ENCODE measurements at regions not wholly inside any gene's neighbourhood (a gene's known extent, or its start where the extent isn't known, plus 50 kb on each side); places are given as distances from the start of the nearest gene placed in this dataset.

DNA sequence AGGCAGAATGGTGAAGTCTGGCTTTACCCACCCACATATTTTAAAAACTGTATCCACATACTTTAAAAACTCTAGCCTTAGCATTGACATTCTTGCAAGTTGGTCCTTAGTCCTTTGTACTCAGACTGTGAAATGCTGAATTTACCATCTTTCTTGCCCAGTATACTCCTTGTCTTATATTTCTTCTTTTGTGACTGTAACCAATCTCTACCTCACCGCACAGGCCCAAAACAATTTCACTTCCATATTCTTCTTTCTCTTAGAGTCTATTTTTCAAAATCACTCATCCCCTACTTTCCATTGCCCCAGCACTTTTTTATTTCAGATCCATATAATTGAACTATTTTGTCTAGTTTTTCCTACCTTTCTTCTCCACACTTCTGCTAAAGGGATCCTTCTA is 892.4 kb upstream of the B3GALT2 start:
- TF ChIP-seq, protein P1, sequence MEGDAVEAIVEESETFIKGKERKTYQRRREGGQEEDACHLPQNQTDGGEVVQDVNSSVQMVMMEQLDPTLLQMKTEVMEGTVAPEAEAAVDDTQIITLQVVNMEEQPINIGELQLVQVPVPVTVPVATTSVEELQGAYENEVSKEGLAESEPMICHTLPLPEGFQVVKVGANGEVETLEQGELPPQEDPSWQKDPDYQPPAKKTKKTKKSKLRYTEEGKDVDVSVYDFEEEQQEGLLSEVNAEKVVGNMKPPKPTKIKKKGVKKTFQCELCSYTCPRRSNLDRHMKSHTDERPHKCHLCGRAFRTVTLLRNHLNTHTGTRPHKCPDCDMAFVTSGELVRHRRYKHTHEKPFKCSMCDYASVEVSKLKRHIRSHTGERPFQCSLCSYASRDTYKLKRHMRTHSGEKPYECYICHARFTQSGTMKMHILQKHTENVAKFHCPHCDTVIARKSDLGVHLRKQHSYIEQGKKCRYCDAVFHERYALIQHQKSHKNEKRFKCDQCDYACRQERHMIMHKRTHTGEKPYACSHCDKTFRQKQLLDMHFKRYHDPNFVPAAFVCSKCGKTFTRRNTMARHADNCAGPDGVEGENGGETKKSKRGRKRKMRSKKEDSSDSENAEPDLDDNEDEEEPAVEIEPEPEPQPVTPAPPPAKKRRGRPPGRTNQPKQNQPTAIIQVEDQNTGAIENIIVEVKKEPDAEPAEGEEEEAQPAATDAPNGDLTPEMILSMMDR (IDR thresholded peaks at IDR 0.05) = no peak

DNA sequence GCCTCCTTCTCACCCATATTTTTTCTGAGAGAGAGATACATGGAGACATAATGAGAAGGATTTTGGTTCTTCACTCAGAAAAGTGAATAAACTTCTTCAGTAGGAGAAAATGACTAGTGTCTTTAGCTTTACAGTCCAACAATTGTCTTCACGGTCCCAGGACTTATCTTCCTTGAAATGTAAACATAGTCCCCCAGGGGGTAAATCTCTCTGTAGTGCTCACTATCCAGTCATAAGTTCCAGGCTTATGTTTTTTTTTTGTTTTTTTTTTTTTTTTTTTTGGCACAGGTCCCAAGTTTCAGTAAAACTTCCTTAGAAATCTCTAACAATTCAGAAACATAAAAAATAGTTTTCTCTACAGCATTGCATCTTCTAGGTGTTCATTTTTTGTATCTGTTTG is 890.2 kb upstream of the B3GALT2 start:
- Mint-ChIP-seq H3K9me3 (no peaks in the 10 kb centered on the region), H3K27me3 (ENCODE audit: insufficient read depth) (no peaks in the 10 kb centered on the region), H3K4me3 (no peak overlapping the region), H3K27ac (no peak overlapping the region), H3K36me3 (ENCODE audit: low read depth) (no peaks in the 10 kb centered on the region), H3K4me1 (ENCODE audit: low read depth) (no peaks in the 10 kb centered on the region)
- TF ChIP-seq, protein P1 (IDR thresholded peaks at IDR 0.05) = no peak
- DNase-seq = no peak

More for the DNA sequence above, 892.4 kb upstream of the B3GALT2 start:
- Mint-ChIP-seq H3K4me1 (ENCODE audit: low read depth) (no peaks in the 10 kb centered on the region), H3K27me3 (ENCODE audit: insufficient read depth) (no peaks in the 10 kb centered on the region), H3K4me3 (no peak overlapping the region), H3K27ac (no peak overlapping the region), H3K36me3 (ENCODE audit: low read depth) (no peaks in the 10 kb centered on the region), H3K9me3 (no peaks in the 10 kb centered on the region)
- DNase-seq = no peak

DNA sequence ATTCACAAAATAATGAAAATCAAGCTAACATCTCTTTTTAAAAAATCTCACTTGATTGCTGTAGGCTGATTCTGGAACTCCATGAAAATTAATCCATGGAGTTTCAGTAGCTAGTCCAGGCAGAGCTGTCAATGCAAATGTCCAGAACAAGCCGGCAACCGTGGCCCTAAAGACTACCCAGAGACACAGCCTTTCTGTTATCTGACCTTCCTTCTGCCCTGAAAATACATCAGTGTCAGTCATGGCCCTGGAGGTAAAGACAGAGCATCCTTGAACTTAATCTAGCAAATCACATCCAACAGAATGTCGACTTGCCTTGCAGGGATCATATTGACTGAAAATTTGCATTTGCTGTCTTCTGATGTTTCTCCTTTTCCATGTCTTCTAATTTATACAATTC is 887.4 kb upstream of the B3GALT2 start:
- no peak overlapping the region for H3K27ac Mint-ChIP-seq
- no peaks in the 10 kb centered on the region; the same call in 1 of the 2 replicates for H3K4me1 Mint-ChIP-seq (ENCODE audit: low read depth)
- H3K27me3 Mint-ChIP-seq (ENCODE audit: insufficient read depth) = no peaks in the 10 kb centered on the region
- H3K9me3 Mint-ChIP-seq = no peaks in the 10 kb centered on the region
- H3K4me3 Mint-ChIP-seq = no peak overlapping the region
- H3K36me3 Mint-ChIP-seq (ENCODE audit: low read depth) = no peaks in the 10 kb centered on the region
- no peak for DNase-seq
- TF ChIP-seq, protein P1 (IDR thresholded peaks at IDR 0.05) = no peak

DNA sequence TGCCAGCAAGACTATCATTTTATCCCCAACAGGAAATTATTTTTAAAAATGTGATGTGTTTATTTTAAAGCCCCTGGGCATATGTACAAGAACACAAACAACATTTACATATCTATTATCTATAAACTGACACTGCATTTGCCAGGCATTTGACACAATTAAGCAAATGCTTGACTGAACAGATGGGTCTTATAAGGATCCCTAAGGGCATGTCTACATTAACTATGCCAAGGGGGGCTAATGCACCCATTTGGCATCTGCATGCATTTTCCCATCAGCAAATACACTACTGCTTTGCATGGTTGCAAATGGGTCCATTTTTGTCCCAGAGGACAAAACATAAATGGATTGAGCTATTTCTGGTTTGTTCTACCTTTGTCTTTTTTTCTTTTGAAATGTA is 884.8 kb upstream of the B3GALT2 start:
- no peak for DNase-seq
- no peak overlapping the region for H3K4me3 Mint-ChIP-seq
- TF ChIP-seq, protein P1 (IDR thresholded peaks at IDR 0.05) = no peak
- no peaks in the 10 kb centered on the region for H3K36me3 Mint-ChIP-seq (ENCODE audit: low read depth)
- H3K9me3 Mint-ChIP-seq = no peaks in the 10 kb centered on the region
- no peak overlapping the region for H3K27ac Mint-ChIP-seq
- H3K27me3 Mint-ChIP-seq (ENCODE audit: insufficient read depth) = no peaks in the 10 kb centered on the region
- H3K4me1 Mint-ChIP-seq (ENCODE audit: low read depth) = peaks cover 15% of the 10 kb centered on the region

DNA sequence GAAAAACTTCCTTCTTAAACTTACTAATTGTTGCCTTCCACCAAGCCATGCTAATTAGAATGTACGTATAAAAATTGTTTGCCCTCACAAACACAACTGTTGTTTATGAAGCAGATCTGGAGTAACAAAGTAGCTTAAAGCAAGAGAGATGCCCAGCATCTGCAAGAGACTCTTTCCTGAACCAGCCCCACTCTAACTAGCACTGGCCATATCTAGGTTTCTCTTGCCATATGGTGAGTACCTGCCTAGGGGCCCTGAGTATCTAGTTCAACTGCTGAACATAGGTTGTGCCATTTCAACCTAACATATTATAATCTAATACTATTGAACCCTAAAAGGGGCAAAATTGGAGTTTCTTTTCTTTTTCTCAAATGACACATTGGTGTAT is 883.4 kb upstream of the B3GALT2 start:
- no peak overlapping the region for H3K4me3 Mint-ChIP-seq

More for the DNA sequence above, 883.4 kb upstream of the B3GALT2 start:
- H3K4me1 Mint-ChIP-seq (ENCODE audit: low read depth) = peaks cover 15% of the 10 kb centered on the region
- H3K27ac Mint-ChIP-seq = no peak overlapping the region
- TF ChIP-seq, protein P1 (IDR thresholded peaks at IDR 0.05) = no peak
- H3K36me3 Mint-ChIP-seq (ENCODE audit: low read depth) = no peaks in the 10 kb centered on the region
- no peak for DNase-seq
- no peaks in the 10 kb centered on the region for H3K9me3 Mint-ChIP-seq
- H3K27me3 Mint-ChIP-seq (ENCODE audit: insufficient read depth) = no peaks in the 10 kb centered on the region
